Mesodermal cell (in vitro differentiated cells): ENCODE measurements at regions not wholly inside any gene's neighbourhood (a gene's known extent, or its start where the extent isn't known, plus 50 kb on each side); places are given as distances from the start of the nearest gene placed in this dataset.

Source experiments
- H3K27ac ChIP-seq: 2 replicates; pipeline ENCODE4 v1.7.0; 2013; ENCODE audit warnings: mild to moderate bottlenecking, low read depth, low read length, moderate library complexity; ENCODE audit not compliant: severe bottlenecking
- H3K36me3 ChIP-seq: 2 replicates; pipeline ENCODE4 v1.7.1; 2013; ENCODE audit warnings: mild to moderate bottlenecking, low read length, moderate library complexity; ENCODE audit not compliant: control insufficient read depth, insufficient read depth
- H3K4me1 ChIP-seq: one replicate; pipeline ENCODE4 v1.7.1; 2013; ENCODE audit warnings: mild to moderate bottlenecking, low read length; ENCODE audit not compliant: insufficient read depth, control insufficient read depth, poor library complexity, severe bottlenecking
- H3K4me3 ChIP-seq: 2 replicates; pipeline ENCODE4 v1.7.0; 2013; ENCODE audit warnings: low read length, control low read depth, mild to moderate bottlenecking; ENCODE audit not compliant: insufficient read depth, poor library complexity, severe bottlenecking; ENCODE audit errors: extremely low read depth
- H3K9me3 ChIP-seq: 2 replicates; pipeline ENCODE4 v1.7.1; 2013; ENCODE audit warnings: mild to moderate bottlenecking, low read length, moderate library complexity; ENCODE audit not compliant: control insufficient read depth
- WGBS, 2 experiments: methylation state at CpG; one replicate each; pipeline ENCODE4 v1.1.5; 2013; ENCODE audit warnings: missing lambda C conversion rate in 2 of 2; ENCODE audit not compliant: insufficient coverage in 2 of 2; 5-methylcytosine and 5-hydroxymethylcytosine counted together

DNA sequence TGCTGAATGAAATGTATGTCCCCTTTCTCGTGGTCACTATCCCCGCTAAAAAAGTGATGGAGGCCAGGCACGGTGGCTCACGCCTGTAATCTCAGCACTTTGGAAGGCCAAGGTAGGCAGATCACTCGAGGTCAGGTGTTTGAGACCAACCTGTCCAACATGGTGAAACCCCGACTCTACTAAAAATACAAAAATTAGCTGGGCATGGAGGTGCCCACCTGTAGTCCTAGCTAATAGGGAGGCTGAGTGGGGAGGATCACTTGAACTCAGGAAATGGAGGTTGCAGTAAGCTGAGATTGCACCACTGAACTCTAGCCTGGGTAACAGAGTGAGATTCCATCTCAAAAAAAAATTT lies 91.4 kb upstream of the MKLN1 start:
- H3K9me3 ChIP-seq, result peaks cover 3% of the 10 kb centered on the region
- WGBS, 2 experiments, result 94% methylated on average over 4 to 6 of the region's 6 CpGs
- H3K36me3 ChIP-seq, result no peaks in the 10 kb centered on the region
- no peak overlapping the region for H3K4me3 ChIP-seq
- H3K27ac ChIP-seq, result no peak overlapping the region
- peaks cover 20% of the 10 kb centered on the region for H3K4me1 ChIP-seq

DNA sequence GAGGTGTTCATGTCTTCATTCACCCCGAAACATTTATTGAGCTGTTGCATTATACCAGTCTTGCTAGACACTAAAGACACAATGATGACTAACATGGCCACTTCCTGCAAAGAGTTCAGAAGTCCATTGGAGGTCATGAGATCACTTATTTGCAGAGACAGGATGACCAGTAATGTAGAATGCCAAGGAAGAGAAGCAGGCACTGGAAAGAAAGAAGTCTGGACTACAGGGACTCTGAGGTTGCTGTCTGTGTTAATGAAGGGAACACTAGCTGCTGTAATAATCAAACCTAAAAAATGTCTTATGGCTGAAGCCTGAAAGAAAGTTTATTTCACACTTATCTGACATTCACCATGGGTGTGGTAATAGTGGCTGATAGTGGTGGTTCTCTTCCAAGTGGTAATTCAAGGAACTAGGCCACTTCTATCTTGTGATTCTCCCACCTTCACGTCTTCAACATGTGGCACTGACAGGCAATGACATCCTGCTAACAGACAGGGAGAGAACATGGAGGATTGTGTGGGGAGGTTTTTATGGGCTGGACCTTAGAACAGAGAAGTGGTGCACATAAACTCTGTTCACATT lies 89.2 kb upstream of the MKLN1 start:
- Histone ChIP-seq H3K27ac (peak overlapping the region; percentile 8), H3K4me3 (no peak overlapping the region), H3K36me3 (no peaks in the 10 kb centered on the region), H3K4me1 (peaks cover 20% of the 10 kb centered on the region), H3K9me3 (peaks cover 3% of the 10 kb centered on the region)
- no CpG with 5 or more reads among the region's 2 CpGs for WGBS, 2 experiments

DNA sequence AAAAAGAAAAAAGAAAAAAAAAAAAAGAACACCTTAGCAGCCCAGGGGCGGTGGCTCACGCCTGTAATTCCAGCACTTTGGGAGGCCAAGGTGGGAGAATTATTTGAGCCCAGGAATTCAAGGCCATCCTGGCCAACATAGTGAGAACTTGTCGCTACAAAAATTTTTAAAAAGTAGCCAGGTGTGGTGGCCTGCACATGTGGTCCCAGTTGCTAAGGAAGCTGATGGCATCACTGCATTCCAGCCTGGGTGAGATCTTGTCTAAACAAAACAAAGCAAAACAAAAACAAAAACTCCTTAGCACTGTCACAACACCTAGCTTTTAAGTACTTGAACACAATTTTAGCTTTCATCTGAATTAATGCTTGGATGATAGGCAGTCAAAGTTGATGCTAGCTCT lies 86.3 kb upstream of the MKLN1 start:
- WGBS, 2 experiments, result 86 to 94% methylated on average over 2 to 3 of the region's 3 CpGs
- peaks cover 3% of the 10 kb centered on the region for H3K9me3 ChIP-seq
- no peak overlapping the region for H3K27ac ChIP-seq
- H3K4me1 ChIP-seq, result peaks cover 15% of the 10 kb centered on the region
- no peak overlapping the region for H3K4me3 ChIP-seq
- no peaks in the 10 kb centered on the region for H3K36me3 ChIP-seq

DNA sequence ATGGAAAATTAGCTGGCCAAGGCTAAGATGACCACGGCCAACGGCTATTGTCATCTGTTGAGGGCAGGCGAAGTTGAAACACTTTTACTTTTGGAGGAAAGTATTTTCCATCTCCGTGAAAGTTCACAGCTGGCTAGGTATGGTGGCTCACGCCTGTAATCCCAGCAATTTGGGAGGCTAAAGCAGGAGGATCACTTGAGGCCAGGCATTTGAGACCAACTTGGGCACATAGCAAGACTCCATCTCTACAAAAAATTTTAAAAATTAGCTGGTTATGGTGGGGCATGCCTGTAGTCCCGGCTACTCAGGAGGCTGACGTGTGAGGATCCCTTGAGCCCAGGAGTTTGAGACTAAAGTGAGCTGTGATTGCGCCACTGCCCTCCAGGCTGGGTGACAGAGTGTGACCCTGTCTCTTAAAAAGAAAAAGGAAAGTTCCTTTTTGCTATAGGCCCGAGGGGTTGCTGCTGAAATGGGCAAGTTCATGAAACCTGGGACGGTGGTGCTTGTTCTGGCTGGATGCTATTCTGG lies 85.5 kb upstream of the MKLN1 start:
- no peak overlapping the region for H3K4me3 ChIP-seq
- no peak overlapping the region for H3K27ac ChIP-seq
- WGBS, 2 experiments, result 92 to 97% methylated on average over 9 to 10 of the region's 10 CpGs
- H3K4me1 ChIP-seq, result peaks cover 15% of the 10 kb centered on the region
- H3K36me3 ChIP-seq, result no peaks in the 10 kb centered on the region
- H3K9me3 ChIP-seq, result peaks cover 3% of the 10 kb centered on the region

DNA sequence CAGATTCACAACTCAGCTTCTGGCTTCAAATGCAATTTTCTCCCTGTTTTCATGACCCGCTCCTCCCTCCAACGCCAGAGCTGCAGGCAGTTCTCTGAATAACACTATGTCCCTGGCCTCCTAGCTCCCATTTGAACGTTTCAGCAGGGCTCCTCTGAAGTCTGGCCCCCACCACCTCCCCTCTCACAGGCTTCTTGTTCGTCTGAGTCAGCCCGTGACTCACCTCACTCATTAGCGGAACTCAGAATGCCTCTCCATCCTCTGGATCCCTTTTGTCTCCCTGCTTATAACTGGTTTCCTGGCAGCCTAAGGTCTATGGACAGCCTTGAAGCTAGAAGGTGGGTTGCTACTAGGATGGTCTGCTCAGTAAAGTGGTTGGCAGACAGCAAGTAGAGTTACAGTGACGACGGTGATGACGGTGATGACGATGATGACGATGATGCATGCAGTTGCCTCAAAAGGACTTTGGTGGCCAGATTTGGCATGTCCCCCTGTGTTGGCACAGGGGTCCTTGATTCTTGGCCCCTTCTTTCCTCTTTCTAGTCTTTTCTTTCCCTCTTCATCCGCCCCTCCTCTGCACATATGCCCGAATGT lies 83.3 kb upstream of the MKLN1 start:
- Histone ChIP-seq H3K9me3 (no peaks in the 10 kb centered on the region), H3K4me3 (no peak overlapping the region), H3K4me1 (peaks cover 20% of the 10 kb centered on the region), H3K36me3 (no peaks in the 10 kb centered on the region), H3K27ac (peak overlapping the region; percentile 59)
- 52 to 54% methylated on average over 6 to 11 of the region's 13 CpGs for WGBS, 2 experiments

DNA sequence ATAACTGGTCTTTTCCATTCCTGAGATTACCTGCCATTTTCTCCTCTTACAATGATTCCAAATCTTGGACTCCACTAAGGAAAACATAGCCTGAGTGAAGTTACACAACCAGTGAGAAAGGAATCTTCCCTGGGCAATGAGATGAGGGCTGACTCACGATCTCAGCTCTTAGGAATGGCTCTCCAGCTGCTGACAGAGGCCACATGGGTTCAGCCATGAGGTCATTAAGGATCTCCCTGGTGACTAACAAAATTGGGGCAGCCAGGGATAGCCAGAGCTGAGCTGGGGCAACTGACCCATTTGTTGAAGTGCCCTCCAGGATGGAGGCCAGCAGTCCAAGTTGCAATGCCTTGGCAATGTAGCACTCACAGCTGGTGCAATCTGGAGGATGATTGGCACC lies 78.7 kb upstream of the MKLN1 start:
- Histone ChIP-seq H3K27ac (peak overlapping the region; percentile 74), H3K4me3 (no peak overlapping the region)

DNA sequence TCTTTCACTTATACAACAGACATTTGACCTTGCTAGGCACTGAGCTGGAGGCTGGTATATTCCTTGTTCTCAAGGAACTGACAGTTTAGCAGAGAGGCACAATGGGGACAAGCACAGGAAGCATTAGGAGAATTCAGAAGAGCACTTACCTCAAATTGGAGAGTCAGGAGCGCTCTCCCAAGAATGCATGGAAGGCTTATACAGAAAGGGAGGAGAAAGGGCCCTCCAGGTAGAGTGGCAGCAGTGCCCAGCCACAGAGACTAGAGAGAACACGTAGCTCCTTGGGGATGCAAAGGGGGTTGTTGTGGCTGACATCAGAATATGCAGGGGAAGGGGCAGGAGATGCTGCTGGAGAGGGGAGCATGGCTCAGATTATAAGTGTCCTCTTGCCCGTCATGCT lies 78.2 kb upstream of the MKLN1 start:
- 91 to 92% methylated on average over 3 of the region's 3 CpGs for WGBS, 2 experiments
- Histone ChIP-seq H3K27ac (no peak overlapping the region), H3K4me1 (peaks cover 24% of the 10 kb centered on the region)

More for the DNA sequence above, 78.7 kb upstream of the MKLN1 start:
- no peaks in the 10 kb centered on the region for H3K36me3 ChIP-seq
- H3K4me1 ChIP-seq, result peaks cover 28% of the 10 kb centered on the region
- H3K9me3 ChIP-seq, result peaks cover 3% of the 10 kb centered on the region
- 58 to 75% methylated on average over 1 of the region's 1 CpG for WGBS, 2 experiments

DNA sequence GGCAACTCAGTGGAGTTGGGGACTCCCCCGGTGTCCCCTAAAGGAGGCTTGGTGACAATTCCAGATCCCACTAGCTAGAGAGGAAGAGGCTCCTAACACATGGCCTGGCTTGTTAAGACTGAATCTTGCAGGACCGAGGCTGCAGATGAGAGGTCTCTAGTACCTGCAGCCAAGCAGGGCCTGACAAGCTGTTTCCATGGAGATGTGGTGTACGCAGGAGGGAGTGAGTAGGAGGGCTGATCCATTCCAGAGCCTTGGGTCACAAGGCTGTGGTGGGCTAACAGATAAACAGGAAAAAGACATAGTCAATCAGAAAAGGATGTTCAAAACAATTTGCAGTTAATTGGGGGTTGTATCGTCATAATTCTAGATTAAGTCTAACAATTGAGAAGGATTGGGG lies 77.3 kb upstream of the MKLN1 start:
- H3K36me3 ChIP-seq, result no peaks in the 10 kb centered on the region
- no peak overlapping the region for H3K27ac ChIP-seq
- 71 to 90% methylated on average over 3 to 4 of the region's 4 CpGs for WGBS, 2 experiments
- H3K9me3 ChIP-seq, result peaks cover 11% of the 10 kb centered on the region
- no peak overlapping the region for H3K4me3 ChIP-seq
- peaks cover 20% of the 10 kb centered on the region for H3K4me1 ChIP-seq

More for the DNA sequence above, 78.2 kb upstream of the MKLN1 start:
- no peak overlapping the region for H3K4me3 ChIP-seq
- H3K9me3 ChIP-seq, result peaks cover 6% of the 10 kb centered on the region
- no peaks in the 10 kb centered on the region for H3K36me3 ChIP-seq

DNA sequence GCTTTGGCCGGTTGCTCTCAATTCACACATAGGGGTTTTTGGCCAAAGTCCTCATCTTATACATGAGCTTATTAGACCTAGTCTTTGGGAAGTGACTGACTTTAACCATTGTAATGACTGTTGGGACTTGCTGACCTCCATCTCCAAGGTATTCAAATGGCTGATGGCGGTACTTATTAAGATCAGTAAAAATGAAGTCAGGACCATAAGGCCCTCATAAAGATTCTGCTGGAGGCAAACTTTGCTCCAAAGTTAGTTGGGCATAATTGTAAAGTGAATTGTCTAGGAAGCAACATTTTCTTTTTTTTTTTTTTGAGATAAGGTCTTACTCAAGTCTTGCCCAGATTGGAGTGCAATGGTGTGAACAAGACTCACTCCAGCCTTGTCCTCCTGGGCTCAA lies 76.3 kb upstream of the MKLN1 start:
- Histone ChIP-seq H3K27ac (no peak overlapping the region), H3K36me3 (no peaks in the 10 kb centered on the region), H3K9me3 (peaks cover 14% of the 10 kb centered on the region), H3K4me3 (no peak overlapping the region), H3K4me1 (peaks cover 20% of the 10 kb centered on the region)
- WGBS, 2 experiments, result 96 to 100% methylated on average over 1 to 2 of the region's 2 CpGs

DNA sequence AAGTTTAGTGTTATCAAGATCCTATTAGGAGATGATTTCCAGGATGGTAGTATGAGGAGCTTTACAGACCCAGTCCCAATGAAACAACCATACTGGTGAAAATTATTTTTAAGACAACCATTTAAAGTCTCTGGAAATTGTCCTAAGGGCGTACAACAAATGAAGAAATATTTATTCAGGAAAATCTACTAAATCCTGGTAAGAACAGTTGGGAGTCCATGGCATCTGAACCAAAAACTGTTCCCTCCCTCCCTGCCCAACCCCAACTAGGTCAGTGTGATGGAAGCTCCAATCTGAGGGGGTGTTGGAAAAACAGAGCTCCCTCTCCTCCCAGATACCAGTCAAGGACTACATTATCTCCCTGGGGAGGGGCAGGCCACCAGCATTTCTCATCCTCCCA lies 74.7 kb upstream of the MKLN1 start:
- Histone ChIP-seq H3K4me1 (peaks cover 20% of the 10 kb centered on the region), H3K36me3 (no peaks in the 10 kb centered on the region), H3K9me3 (peaks cover 14% of the 10 kb centered on the region), H3K4me3 (no peak overlapping the region), H3K27ac (no peak overlapping the region)
- 100% methylated on average over 1 of the region's 1 CpG; no CpG with 5 or more reads in 1 of the 2 experiments for WGBS, 2 experiments

DNA sequence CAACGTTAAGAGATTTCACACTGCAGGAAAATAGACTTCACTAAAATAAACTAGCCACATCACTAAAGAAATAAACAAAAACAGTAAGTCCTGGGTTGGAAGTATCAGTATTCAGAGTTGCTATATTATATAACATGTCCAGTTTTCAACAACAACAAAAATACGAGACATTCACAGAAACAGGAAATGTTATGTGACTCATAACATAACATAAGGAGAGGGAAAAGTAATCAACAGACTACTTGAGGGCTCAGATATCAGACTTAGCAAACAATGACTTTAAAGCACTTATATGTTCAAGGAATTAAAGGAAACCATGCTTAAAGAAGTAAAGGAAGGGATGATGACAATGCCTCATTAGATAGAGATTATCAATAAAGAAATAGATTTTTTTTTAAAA lies 73.5 kb upstream of the MKLN1 start:
- WGBS, 2 experiments, result no CpG with 5 or more reads among the region's 2 CpGs
- peaks cover 11% of the 10 kb centered on the region for H3K4me1 ChIP-seq
- H3K9me3 ChIP-seq, result peaks cover 14% of the 10 kb centered on the region
- H3K36me3 ChIP-seq, result no peaks in the 10 kb centered on the region
- H3K4me3 ChIP-seq, result no peak overlapping the region
- no peak overlapping the region for H3K27ac ChIP-seq
